Stimulated activated CD4-positive, alpha-beta T cell treated with anti-CD3 and anti-CD28 coated beads, Interleukin-4, amount 100 ng/mL, for 4 hours (primary cell): ENCODE measurements at regions not wholly inside any gene's neighbourhood (a gene's known extent, or its start where the extent isn't known, plus 50 kb on each side); places are given as distances from the start of the nearest gene placed in this dataset.

Experiments used
- DNase-seq, 2 experiments: peaks; one replicate each; pipeline ENCODE4 v3.0.0-alpha.2; 2020

GRCh38 chr9:134214386-134214765 lies 50.0 kb upstream of the RNU6ATAC start:
- no peak for DNase-seq

DNA sequence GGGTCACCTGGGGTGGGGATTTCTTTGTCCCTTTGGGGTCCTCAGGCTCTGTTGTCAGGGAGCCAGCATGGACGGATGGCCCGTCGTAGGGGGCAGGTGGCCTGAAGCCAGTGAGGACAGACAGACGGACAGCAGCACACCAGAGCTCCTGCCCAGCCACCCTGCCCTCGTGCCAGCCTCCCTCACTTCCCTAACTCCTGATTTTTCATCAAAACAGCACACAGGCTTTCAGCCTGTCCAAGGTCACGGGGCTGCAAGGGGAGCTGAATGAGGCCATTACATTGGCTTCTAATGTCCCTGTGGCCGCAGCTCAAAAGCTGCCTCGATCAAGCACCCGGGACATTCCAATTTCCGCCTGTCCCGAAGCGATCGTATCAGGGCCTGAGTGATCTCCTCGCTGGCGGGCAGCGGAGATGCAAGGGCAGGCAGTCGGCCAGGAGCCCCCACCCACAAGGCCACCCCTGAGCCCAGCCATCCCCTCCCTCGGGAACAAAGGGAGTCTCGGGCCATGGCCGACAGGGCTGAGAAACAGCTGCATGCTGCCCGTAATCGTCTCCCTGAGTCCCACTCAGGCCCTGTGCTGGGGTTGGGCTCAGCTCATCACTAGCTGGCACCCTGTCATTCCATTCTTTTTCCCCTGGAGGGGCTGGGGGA lies 50.5 kb upstream of the RNU6ATAC start:
- no peak for DNase-seq

- no peak for DNase-seq
Measured at GRCh38 chr9:134215420-134215698, 51.0 kb upstream of the RNU6ATAC start.

- no peak for DNase-seq
Measured at GRCh38 chr9:134215699-134216448, 51.5 kb upstream of the RNU6ATAC start.

DNA sequence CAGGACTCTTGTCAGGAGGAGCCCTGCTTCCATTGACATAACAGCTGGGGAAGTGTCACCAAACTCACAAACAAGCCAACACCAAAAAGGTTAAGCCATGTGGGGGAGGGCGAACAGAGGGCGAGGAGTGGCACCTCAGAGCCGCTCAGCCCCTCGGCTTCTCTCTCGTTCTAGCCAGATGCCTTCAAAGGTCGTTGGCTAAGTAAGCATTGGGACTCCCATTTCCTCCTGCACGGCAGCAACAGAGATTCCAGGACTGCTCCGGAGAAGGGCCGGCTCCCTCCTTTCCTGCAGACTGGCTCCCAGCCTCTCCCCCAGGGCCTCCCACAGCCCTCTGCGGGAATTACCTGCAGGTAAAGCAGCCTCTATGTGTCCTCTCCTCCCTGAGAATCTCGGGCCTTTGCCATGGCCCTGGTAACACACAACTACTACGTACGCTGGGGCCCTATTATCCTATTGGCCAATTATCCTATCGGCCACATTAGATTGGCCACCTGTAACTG lies 52.1 kb upstream of the RNU6ATAC start:
- DNase-seq, result no peak

DNA sequence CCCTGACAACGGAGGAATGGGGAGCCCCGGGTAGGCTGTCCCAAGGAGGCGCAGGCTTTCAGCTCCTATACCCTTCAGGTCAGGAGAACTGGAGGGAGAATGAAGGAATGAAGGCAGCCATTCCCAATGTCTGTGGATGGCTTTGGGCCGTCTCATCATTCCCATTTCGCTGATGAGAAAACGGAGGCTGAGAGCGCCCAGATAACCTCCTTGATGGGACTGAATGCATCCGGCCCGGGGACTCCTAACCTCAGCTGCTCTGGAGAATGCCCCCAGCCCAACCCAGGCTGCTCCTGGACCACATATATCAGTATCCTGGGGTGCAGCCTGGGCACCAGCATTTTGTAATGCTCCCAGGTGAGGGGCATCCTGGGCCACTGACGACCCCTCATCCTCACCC lies 52.6 kb upstream of the RNU6ATAC start:
- DNase-seq, result no peak

- DNase-seq, result no peak
Measured at GRCh38 chr9:134217431-134218210, 53.3 kb upstream of the RNU6ATAC start.

DNA sequence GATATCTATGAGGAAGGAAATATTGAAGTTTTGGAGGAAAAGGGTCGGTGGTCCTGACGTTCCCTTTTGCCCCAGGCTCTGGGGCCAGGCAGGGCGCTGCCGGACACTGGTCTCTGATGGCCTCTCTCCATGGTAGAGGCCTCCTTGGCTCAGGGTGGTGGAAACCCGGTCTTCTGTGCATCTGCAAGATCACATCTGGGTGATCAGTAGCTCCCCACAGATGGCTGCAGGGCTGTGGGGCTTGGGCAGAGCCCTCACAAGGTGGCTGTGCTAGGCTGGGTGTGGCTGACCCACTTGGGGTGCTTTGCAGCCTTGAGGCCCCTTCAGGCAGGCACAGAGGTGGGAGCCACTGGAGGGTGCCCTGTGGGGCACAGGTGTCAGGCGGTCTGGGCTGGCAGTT lies 53.9 kb upstream of the RNU6ATAC start:
- DNase-seq, result no peak

- DNase-seq, result no peak
Measured at GRCh38 chr9:134219646-134220060, 55.3 kb upstream of the RNU6ATAC start.

DNA sequence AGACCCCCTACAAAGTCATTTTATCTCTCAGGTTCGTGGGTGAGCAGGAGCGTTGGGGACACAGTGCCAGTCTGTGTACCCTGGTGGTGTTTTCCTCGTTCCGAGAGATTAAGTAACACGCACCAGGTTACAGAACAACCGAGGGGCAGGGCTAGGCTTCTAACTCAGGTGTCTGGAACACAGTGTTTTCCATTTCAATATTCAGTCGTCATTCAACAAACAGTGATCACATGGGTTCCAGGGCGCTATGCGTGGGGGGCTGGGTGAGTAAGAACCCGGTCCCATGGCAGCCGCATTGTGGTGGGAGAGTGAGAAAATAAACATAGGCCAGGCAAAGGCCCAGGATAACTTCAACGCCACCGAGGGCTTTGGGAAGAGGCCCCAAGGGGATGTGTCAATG lies 55.9 kb upstream of the RNU6ATAC start:
- no peak for DNase-seq

- no peak for DNase-seq
Measured at GRCh38 chr9:134221273-134222017, 57.1 kb upstream of the RNU6ATAC start.

GRCh38 chr9:134222018-134222573 lies 57.7 kb upstream of the RNU6ATAC start:
- no peak for DNase-seq

GRCh38 chr9:134223091-134223490 lies 58.7 kb upstream of the RNU6ATAC start:
- no peak for DNase-seq

DNA sequence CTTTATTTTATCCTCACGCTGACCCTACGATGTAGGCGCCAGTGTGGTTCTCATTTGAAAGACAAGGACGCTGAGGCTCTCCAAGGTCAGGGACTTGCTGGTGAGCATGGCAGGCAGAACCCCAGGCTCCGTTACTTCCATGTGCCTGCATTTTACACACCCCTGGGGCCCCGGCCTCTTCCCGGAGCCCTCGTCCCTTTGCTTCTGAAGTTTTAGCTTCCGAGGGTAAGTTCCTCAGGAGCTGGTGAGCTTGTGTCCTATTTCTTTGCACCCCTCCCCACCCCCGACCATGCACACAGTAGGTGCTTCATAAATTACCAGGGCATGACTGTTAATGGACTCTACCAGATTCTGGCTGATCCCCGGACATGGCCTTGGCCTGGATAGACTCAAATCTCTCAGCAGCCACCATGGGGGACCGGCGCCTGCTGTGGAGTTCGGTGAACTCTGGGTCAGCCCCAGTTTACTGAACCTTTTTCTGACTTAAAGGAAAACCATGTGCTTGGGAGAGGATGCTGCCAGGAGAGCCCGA lies 59.3 kb upstream of the RNU6ATAC start:
- DNase-seq, result no peak

DNA sequence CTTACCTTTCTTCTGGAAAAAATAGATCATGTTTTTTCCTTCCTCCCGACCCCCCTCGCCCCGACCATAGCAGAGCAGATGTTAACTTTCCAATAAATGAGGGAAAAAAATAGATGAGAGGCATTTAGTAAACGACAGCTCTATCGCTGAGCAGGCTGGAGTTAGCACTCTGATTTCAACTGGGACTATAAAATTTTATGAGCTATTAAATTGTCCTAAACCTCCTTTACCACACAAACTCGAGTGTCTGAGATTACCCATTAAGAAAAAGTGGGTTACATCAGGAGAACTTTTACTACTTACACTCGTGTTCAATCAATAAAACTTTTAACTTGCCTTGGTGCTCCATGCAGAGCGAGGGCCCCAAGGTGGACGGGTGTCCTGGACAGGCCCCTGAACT lies 59.8 kb upstream of the RNU6ATAC start:
- DNase-seq, result no peak

GRCh38 chr9:134224567-134225093 lies 60.3 kb upstream of the RNU6ATAC start:
- DNase-seq, result no peak

DNA sequence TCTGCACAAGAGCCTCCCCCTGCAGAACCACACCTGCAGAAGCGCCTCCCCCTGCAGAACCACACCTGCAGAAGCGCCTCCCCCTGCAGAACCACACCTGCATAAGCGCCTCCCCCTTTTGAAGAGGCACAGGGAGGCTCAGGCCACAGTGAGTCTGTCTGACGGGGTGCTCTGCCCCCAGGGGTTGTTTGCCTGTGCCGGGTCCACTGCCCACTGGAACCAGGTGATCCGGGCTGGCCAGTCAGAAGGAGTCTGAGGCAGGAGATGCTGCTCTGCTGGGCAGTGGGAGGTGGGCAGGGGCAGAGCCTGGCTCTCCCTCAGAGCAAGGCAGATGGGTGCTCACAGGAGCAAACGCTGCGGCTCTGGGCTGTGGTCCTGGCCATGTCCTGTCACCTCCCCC lies 60.8 kb upstream of the RNU6ATAC start:
- DNase-seq, result no peak

- DNase-seq, result no peak
Measured at GRCh38 chr9:134225816-134226215, 61.5 kb upstream of the RNU6ATAC start.

DNA sequence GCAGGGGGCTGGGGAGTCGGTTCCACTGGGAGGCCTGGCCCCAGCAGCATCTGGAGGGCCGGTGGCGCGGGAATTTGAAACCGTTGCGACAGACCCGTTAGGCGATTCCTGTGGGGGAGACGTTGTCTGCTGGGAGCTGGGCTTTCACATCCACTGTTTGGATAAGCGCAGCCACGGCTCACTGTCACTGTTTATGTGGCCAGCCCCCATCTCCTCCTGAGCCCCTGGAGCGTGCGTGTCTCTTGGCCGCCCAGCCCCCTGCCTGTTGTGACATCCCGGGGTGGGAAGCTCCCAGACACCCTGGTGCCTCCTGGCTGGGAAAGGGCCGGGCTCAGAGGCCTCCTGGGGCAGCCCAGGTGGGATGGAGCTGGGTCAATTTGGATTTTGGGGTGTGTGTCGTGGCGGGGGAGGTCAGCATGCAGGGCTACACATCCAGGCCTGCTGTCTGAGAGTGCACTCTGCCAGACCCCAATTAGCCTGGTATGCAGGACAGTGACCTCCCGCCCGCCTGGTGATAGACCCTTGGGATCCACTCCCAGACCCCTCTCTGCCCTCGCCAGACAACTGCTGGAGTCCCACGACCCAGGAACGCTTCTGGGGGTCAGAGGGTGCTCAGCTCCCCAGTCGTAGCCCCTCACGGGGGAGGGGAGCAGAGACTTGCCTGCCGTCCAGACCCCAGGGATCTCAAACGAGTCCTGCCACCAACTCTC lies 62.0 kb upstream of the RNU6ATAC start:
- no peak for DNase-seq

- DNase-seq, result no peak
Measured at GRCh38 chr9:134227451-134228411, 63.4 kb upstream of the RNU6ATAC start.
